ENCODE measurements at regions not wholly inside any gene's neighbourhood (a gene's known extent, or its start where the extent isn't known, plus 50 kb on each side); places are given as distances from the start of the nearest gene placed in this dataset.

- Histone ChIP-seq H3K4me1 (ENCODE audit: control insufficient read depth, insufficient read depth, low read length) (no peaks in the 10 kb centered on the region), H3K27ac (ENCODE audit: extremely low read depth, low read depth, low read length) (no peak overlapping the region), H3K4me3 (ENCODE audit: low read depth, low read length) (no peak overlapping the region), H3K36me3 (ENCODE audit: control insufficient read depth in 2 of 2, insufficient read depth in 1 of 2, low read length in 2 of 2) (no peaks in the 10 kb centered on the region), H3K9me3 (ENCODE audit: control insufficient read depth, insufficient read depth, low read depth, low read length) (no peaks in the 10 kb centered on the region)
- ChIA-PET POLR2A (no interaction called here), CTCF (no interaction called here)
- TF ChIP-seq ZNF133 (tag by site-specific recombination; IDR thresholded peaks at IDR 0.05) (no peak), HOXA7 (CRISPR knock-in tag; IDR thresholded peaks at IDR 0.05; ENCODE audit: borderline replicate concordance) (no peak), ZNF830 (tag by site-specific recombination; IDR thresholded peaks at IDR 0.05; ENCODE audit: low read depth) (no peak), INSM2 (tag by site-specific recombination; IDR thresholded peaks at IDR 0.05) (no peak), ZNF510 (tag by site-specific recombination; IDR thresholded peaks at IDR 0.05; ENCODE audit: insufficient replicate concordance) (no peak), ZNF48 (tag by site-specific recombination; IDR thresholded peaks at IDR 0.05) (no peak), HOXD13 (CRISPR knock-in tag; IDR thresholded peaks at IDR 0.05; ENCODE audit: borderline replicate concordance) (no peak), REST (tag by site-specific recombination; IDR thresholded peaks at IDR 0.05) (no peak), SETDB1 (IDR thresholded peaks at IDR 0.05; ENCODE audit: insufficient read length, low read length) (no peak), ZNF692 (tag by site-specific recombination; IDR thresholded peaks at IDR 0.05) (no peak), ZNF626 (tag by site-specific recombination; IDR thresholded peaks at IDR 0.05) (no peak), ZNF768 (tag by site-specific recombination; IDR thresholded peaks at IDR 0.05) (no peak), ZNF169 (tag by site-specific recombination; IDR thresholded peaks at IDR 0.05) (no peak), REPIN1 (tag by site-specific recombination; IDR thresholded peaks at IDR 0.05; ENCODE audit: low read depth) (no peak), ZNF211 (tag by site-specific recombination; IDR thresholded peaks at IDR 0.05; ENCODE audit: low read depth) (no peak)
Observed at GRCh38 chr15:77710637-77711036, 77.9 kb upstream of the LINGO1 start.

GRCh38 chr15:77710206-77710605 lies 77.5 kb upstream of the LINGO1 start:
- no peak overlapping the region for H3K27ac ChIP-seq (ENCODE audit: extremely low read depth, low read depth, low read length)
- no peaks in the 10 kb centered on the region for H3K4me1 ChIP-seq (ENCODE audit: control insufficient read depth, insufficient read depth, low read length)
- ChIA-PET POLR2A (no interaction called here), CTCF (no interaction called here)
- no peak for TF ChIP-seq HIC1 (tag by site-specific recombination; IDR thresholded peaks at IDR 0.05)
- TF ChIP-seq ZFP69B (tag by site-specific recombination; IDR thresholded peaks at IDR 0.05), result no peak
- TF ChIP-seq KLF1 (tag by site-specific recombination; IDR thresholded peaks at IDR 0.05), result no peak
- no peak overlapping the region for H3K4me3 ChIP-seq (ENCODE audit: low read depth, low read length)
- no peaks in the 10 kb centered on the region for H3K36me3 ChIP-seq (ENCODE audit: control insufficient read depth in 2 of 2, insufficient read depth in 1 of 2, low read length in 2 of 2)
- H3K9me3 ChIP-seq (ENCODE audit: control insufficient read depth, insufficient read depth, low read depth, low read length), result no peaks in the 10 kb centered on the region

Measured in HEK293 (cell line).